ENCODE measurements at regions not wholly inside any gene's neighbourhood (a gene's known extent, or its start where the extent isn't known, plus 50 kb on each side); places are given as distances from the start of the nearest gene placed in this dataset.

- no peak for TF ChIP-seq CTCF (IDR thresholded peaks at IDR 0.05; ENCODE audit: insufficient read depth, low read length, poor library complexity, severe bottlenecking)
- TF ChIP-seq EZH2phosphoT487 (conservative IDR thresholded peaks at IDR 0.05; ENCODE audit: low read length), result no peak
These were observed 150.0 kb upstream of the COL3A1 start for GRCh38 chr2:188824125-188824524.

All from SU-DHL-6 (cell line).